Thyroid gland (tissue), 4 donors: ENCODE measurements at regions not wholly inside any gene's neighbourhood (a gene's known extent, or its start where the extent isn't known, plus 50 kb on each side); places are given as distances from the start of the nearest gene placed in this dataset.
"Not testable (repeated sequence)": the region's sequence is repeated elsewhere in the genome, so short reads cannot be mapped to it uniquely, and the experiment has no call there.

Source experiments
- DNase-seq, 2 donors: peaks; one replicate each; pipeline ENCODE4 v3.0.0-alpha.2; 2019
- H3K27ac ChIP-seq, 3 donors: fragments of 200-600 bp; sonication (generic); 1 replicate in 2 of 3; 2 replicates in 1 of 3; pipeline ENCODE4 v1.5.1; 2016 to 2019; ENCODE audit warnings: mild to moderate bottlenecking in 1 of 3, moderate library complexity in 1 of 3
- H3K27me3 ChIP-seq: fragments of 200-600 bp; sonication (generic); one replicate; pipeline ENCODE4 v1.5.1; 2019
- H3K36me3 ChIP-seq, 2 donors: fragments of 200-600 bp; sonication (generic); one replicate each; pipeline ENCODE4 v1.5.1; 2016 to 2019
- H3K4me1 ChIP-seq, 2 donors: fragments of 200-600 bp; sonication (generic); one replicate each; pipeline ENCODE4 v1.5.1; 2017 to 2019
- H3K4me3 ChIP-seq, 3 donors: fragments of 200-600 bp; sonication (generic); replicated peaks in 1 of 3; 1 replicate in 2 of 3; 2 replicates in 1 of 3; pipeline ENCODE4 v1.5.1; 2016; ENCODE audit warnings: mild to moderate bottlenecking in 1 of 3
- H3K9me3 ChIP-seq: fragments of 200-600 bp; sonication (generic); one replicate; pipeline ENCODE4 v1.5.1; 2017
- POLR2A ChIP-seq, 2 donors: fragments of 450-650 bp; IDR thresholded peaks; one replicate each; pipeline ENCODE4 v1.6.1; 2017; ENCODE audit warnings: antibody characterized with exemption in 2 of 2, mild to moderate bottlenecking in 2 of 2, moderate library complexity in 1 of 2
- WGBS, 2 donors: methylation state at CpG; one replicate each; pipeline ENCODE4 v1.1.5; 2017; 5-methylcytosine and 5-hydroxymethylcytosine counted together
- intact Hi-C: fragments of 100-400 bp; cut with DNase I; formaldehyde crosslinking; loops from one replicate; pipeline ENCODE4 v1.15.1; 2023
- TF ChIP-seq, protein P1 (sequence below), 6 experiments: fragments of 200-600 bp in 3 of 6; fragments of 450-650 bp in 3 of 6; sonication (generic) in 3 of 6; IDR thresholded peaks; one replicate each; pipeline ENCODE4 v1.5.1; 2016 to 2019; ENCODE audit warnings: antibody characterized with exemption in 6 of 6, mild to moderate bottlenecking in 2 of 6, inconsistent platforms in 1 of 6, moderate library complexity in 1 of 6

DNA sequence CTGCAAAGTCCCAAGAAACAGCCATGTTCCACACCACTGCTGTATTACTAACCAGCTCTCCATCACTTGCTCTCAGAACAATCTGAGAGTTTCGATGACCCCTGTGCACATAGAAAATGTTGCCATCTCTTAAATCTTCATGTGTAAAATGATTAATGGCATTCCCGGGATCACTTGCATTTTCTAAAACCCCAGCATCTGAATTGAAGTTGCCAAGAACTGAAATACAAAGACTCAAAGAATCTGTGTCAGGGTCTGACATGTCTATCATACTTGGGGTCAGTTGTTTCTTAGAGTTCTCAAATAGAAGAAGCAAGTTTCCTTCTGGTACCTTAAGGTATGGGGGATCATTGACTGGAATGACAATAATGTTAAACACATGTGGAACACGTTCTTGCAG, 115.1 kb downstream of the ESM1 start:
- H3K9me3 ChIP-seq, result no peaks in the 10 kb centered on the region
- H3K36me3 ChIP-seq, result no peaks in the 10 kb centered on the region
- WGBS, 2 donors, result 87 to 94% methylated on average over 3 of the region's 3 CpGs
- no peak overlapping the region for H3K4me3 ChIP-seq
- intact Hi-C loops, result no loop called here
- no peaks in the 10 kb centered on the region for H3K27me3 ChIP-seq
- no peaks in the 10 kb centered on the region for H3K4me1 ChIP-seq
- DNase-seq, result no peak
- TF ChIP-seq POLR2A (IDR thresholded peaks at IDR 0.05), result no peak
- TF ChIP-seq, protein P1, sequence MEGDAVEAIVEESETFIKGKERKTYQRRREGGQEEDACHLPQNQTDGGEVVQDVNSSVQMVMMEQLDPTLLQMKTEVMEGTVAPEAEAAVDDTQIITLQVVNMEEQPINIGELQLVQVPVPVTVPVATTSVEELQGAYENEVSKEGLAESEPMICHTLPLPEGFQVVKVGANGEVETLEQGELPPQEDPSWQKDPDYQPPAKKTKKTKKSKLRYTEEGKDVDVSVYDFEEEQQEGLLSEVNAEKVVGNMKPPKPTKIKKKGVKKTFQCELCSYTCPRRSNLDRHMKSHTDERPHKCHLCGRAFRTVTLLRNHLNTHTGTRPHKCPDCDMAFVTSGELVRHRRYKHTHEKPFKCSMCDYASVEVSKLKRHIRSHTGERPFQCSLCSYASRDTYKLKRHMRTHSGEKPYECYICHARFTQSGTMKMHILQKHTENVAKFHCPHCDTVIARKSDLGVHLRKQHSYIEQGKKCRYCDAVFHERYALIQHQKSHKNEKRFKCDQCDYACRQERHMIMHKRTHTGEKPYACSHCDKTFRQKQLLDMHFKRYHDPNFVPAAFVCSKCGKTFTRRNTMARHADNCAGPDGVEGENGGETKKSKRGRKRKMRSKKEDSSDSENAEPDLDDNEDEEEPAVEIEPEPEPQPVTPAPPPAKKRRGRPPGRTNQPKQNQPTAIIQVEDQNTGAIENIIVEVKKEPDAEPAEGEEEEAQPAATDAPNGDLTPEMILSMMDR (IDR thresholded peaks at IDR 0.05), result no peak
- no peak overlapping the region for H3K27ac ChIP-seq

DNA sequence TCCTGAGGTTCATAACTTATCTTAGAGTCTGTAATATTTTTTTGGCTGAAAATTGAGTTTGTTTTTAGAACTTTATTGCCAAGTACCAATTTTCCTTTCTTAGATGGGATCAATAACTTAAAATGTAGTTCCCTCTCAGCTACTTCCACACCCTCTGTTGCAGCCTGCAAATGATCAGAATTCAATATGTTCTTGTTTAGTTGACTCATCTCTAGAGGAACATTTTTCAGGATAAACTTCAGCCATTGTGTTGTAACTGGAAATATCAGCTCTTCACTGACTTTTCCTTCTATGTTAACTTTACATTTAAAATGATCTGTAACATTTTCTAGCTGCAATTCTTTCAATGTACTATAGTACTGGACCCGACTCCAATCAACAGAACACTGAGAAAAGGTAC, 115.7 kb downstream of the ESM1 start:
- H3K4me3 ChIP-seq, result no peak overlapping the region
- H3K4me1 ChIP-seq, result no peaks in the 10 kb centered on the region
- intact Hi-C loops, result loop anchor here (5.0 kb wide), 1 partner anchor 352 kb away; the partner anchor contains the start of gene SNX18
- DNase-seq, result no peak
- H3K9me3 ChIP-seq, result no peaks in the 10 kb centered on the region
- no peaks in the 10 kb centered on the region for H3K27me3 ChIP-seq
- H3K36me3 ChIP-seq, result no peaks in the 10 kb centered on the region
- TF ChIP-seq, protein P1 (IDR thresholded peaks at IDR 0.05), result no peak
- TF ChIP-seq POLR2A (IDR thresholded peaks at IDR 0.05), result no peak
- 88 to 97% methylated on average over 1 of the region's 1 CpG for WGBS, 2 donors
- no peak overlapping the region for H3K27ac ChIP-seq

DNA sequence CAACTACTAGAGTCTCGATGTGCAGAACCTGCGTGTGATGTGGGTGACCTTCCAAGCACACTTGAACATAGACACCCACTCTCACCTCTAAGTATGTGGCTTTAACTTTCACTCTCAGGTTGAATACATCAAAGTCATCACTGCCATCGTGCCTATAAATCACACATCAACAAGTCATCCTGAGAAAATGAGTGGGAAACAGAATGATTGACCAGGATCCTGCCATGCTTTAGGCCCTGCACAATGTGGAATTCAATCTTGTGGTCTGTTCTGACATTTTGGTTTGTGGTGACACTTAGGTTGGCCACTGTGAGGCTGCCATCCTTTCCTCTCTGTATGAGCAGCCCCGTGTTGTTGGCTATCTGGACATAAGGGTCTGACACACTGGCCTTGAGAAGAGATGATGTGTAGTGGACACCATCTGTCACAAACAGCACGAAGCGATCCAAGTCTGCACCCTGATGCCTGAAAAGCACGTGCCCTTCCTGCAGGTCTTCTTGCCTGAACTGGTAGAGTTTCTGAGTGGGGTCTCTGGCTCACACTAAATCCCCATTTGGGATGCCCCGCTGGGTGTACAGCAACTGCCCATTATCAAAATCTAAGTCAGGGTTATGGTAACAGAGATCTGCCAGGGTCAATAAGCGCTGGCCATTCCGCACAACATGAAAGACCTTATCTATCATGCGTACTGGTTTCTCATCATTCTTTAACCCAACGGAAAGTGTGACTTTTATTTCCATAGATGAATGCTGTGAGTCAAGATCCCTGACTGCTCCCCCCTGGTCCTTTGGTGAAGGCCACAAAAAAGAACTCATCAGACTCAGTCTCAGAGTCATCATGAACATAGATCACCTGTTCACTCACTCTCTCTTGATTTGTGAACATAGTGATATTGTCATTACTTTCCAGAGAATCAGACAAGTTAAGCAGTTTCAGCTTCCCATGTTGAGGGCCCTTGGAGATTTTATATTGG, 116.6 kb downstream of the ESM1 start:
- 85 to 86% methylated on average over 12 of the region's 12 CpGs for WGBS, 2 donors
- intact Hi-C loops, result loop anchor here (5.0 kb wide), 1 partner anchor 351 kb away; the partner anchor contains the start of gene SNX18
- no peak for TF ChIP-seq POLR2A (IDR thresholded peaks at IDR 0.05)
- TF ChIP-seq, protein P1 (IDR thresholded peaks at IDR 0.05), result no peak

DNA sequence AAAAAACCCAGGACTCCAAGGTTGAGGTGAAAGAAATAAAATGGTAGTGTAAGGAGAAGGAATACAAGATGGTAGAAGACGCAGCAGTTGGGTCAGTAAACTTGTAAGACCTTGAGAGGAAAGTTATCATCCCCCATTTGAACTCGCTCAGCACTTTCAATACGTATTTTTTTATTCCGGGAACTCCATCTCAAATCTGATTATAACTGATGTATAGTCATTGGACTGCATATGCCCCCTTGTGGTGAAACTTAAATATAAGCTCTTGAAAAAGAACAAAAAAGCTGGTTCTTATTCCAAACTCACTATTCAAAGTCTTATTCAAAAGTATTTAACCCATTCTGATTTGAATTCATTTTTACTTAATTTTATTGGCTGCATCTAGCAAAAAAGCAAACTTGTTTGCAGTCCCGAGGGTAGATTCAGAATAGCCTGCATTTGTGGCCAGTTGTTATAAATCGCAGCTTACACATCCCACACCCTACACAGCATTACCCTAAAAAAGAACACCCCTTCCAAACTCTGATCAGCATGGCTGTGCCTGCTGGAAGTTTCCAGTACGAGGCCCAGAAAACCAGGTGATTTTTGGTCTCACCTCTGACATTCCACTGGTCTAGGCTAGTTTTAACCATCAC, 118.0 kb downstream of the ESM1 start:
- WGBS, 2 donors, result 27 to 28% methylated on average over 7 of the region's 7 CpGs
- no peaks in the 10 kb centered on the region for H3K27me3 ChIP-seq
- TF ChIP-seq POLR2A (IDR thresholded peaks at IDR 0.05), result no peak
- TF ChIP-seq, protein P1 (IDR thresholded peaks at IDR 0.05), result peak; percentile 24 to 65 (median 52)
- no peaks in the 10 kb centered on the region for H3K36me3 ChIP-seq
- H3K4me3 ChIP-seq, result no peak overlapping the region
- no peaks in the 10 kb centered on the region for H3K4me1 ChIP-seq
- intact Hi-C loops, result loop anchor here (5.0 kb wide), 1 partner anchor 350 kb away; the partner anchor contains the start of gene SNX18
- no peak for DNase-seq
- no peak overlapping the region for H3K27ac ChIP-seq
- no peaks in the 10 kb centered on the region for H3K9me3 ChIP-seq

More for the DNA sequence above, 116.6 kb downstream of the ESM1 start:
- Histone ChIP-seq H3K36me3 (no peaks in the 10 kb centered on the region), H3K9me3 (no peaks in the 10 kb centered on the region), H3K4me1 (no peaks in the 10 kb centered on the region), H3K4me3 (no peak overlapping the region), H3K27me3 (no peaks in the 10 kb centered on the region), H3K27ac (no peak overlapping the region)
- no peak for DNase-seq

DNA sequence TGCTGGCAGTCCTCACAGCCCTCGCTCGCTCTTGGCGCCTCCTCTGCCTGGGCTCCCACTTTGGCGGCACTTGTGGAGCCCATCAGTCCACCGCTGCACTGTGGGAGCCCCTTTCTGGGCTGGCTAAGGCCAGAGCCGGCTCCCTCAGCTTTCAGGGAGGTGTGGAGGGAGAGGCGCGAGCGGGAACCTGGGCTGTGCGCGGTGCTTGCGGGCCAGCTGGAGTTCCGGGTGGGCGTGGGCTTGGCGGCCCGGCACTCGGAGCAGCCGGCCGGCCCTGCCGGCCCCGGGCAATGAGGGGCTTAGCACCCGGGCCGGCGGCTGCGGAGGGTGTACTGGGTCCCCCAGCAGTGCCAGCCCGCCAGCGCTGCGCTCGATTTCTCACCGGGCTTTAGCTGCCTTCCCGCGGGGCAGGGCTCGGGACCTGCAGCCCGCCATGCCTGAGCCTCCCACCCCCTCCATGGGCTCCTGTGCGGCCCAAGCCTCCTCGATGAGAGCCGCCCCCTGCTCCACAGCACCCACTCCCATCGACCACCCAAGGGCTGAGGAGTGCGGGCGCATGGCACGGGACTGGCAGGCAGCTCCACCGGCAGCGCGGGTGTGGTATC, 120.4 kb downstream of the ESM1 start:
- not testable (repeated sequence) for H3K4me3 ChIP-seq, H3K9me3 ChIP-seq, H3K36me3 ChIP-seq, DNase-seq, H3K4me1 ChIP-seq, H3K27me3 ChIP-seq, H3K27ac ChIP-seq
- WGBS, 2 donors, result 85 to 92% methylated on average over 10 to 20 of the region's 44 CpGs
- intact Hi-C loops, result loop anchor here (5.0 kb wide), 1 partner anchor 348 kb away; the partner anchor contains the start of gene SNX18
